Body of pancreas (tissue), 4 donors: ENCODE measurements at regions not wholly inside any gene's neighbourhood (a gene's known extent, or its start where the extent isn't known, plus 50 kb on each side); places are given as distances from the start of the nearest gene placed in this dataset.

Experiments
- ATAC-seq: fragments of 150-250 bp; one replicate; pipeline ENCODE4 v1.9.1; 2016
- DNase-seq, 4 donors: peaks; one replicate each; pipeline ENCODE4 v3.0.0-alpha.2; 2019
- H3K27ac ChIP-seq, 4 donors: fragments of 200-600 bp; sonication (generic); 1 replicate in 3 of 4; 2 replicates in 1 of 4; pipeline versions ENCODE4 v1.5.1 to v1.6.1; 2016 to 2019; ENCODE audit warnings: mild to moderate bottlenecking in 1 of 4, mixed read lengths in 1 of 4, moderate library complexity in 1 of 4
- H3K27me3 ChIP-seq, 2 donors: fragments of 200-600 bp; sonication (generic); one replicate each; pipeline ENCODE4 v1.6.0; 2016; ENCODE audit warnings: mild to moderate bottlenecking in 1 of 2
- H3K36me3 ChIP-seq, 2 donors: fragments of 200-600 bp; sonication (generic); replicated peaks in 1 of 2; 2 replicates each; pipeline ENCODE4 v1.5.1; 2016; ENCODE audit warnings: low read depth in 2 of 2; ENCODE audit not compliant: insufficient read depth in 1 of 2
- H3K4me1 ChIP-seq: fragments of 200-600 bp; sonication (generic); one replicate; pipeline ENCODE4 v1.6.0; 2016
- H3K4me3 ChIP-seq, 2 donors: fragments of 200-600 bp; sonication (generic); 1 replicate in 1 of 2; 2 replicates in 1 of 2; pipeline ENCODE4 v1.5.1; 2016 to 2019
- H3K9me3 ChIP-seq, 3 donors: fragments of 200-600 bp; sonication (generic); 1 replicate in 2 of 3; 2 replicates in 1 of 3; pipeline ENCODE4 v1.5.1; 2016
- CTCF ChIP-seq, 7 experiments: fragments of 450-650 bp in 4 of 7; fragments of 200-600 bp in 3 of 7; sonication (generic) in 3 of 7; IDR thresholded peaks; one replicate each; pipeline ENCODE4 v1.5.1; 2016 to 2019; ENCODE audit warnings: antibody characterized with exemption in 7 of 7
- POLR2A ChIP-seq, 3 donors: fragments of 450-650 bp; IDR thresholded peaks; one replicate each; pipeline ENCODE4 v1.6.1; 2016; ENCODE audit warnings: antibody characterized with exemption in 3 of 3, mild to moderate bottlenecking in 2 of 3
- WGBS, 2 donors: methylation state at CpG; one replicate each; pipeline ENCODE4 v1.1.5; 2017; 5-methylcytosine and 5-hydroxymethylcytosine counted together
- intact Hi-C: fragments of 100-400 bp; cut with DNase I; formaldehyde crosslinking; loops from one replicate; pipeline ENCODE4 v1.15.1; 2023

GRCh38 chr2:7127156-7127555, 209.9 kb downstream of the RNF144A start:
- Histone ChIP-seq H3K4me1 (no peaks in the 10 kb centered on the region), H3K27ac (no peak overlapping the region), H3K4me3 (no peak overlapping the region), H3K27me3 (no peaks in the 10 kb centered on the region), H3K36me3 (no peaks in the 10 kb centered on the region), H3K9me3 (no peaks in the 10 kb centered on the region)
- 97 to 100% methylated on average over 2 of the region's 2 CpGs for WGBS, 2 donors
- ATAC-seq (no peak), DNase-seq (no peak)
- no peak for TF ChIP-seq CTCF (IDR thresholded peaks at IDR 0.05)
- TF ChIP-seq POLR2A (IDR thresholded peaks at IDR 0.05), result no peak
- intact Hi-C loops, result no loop called here

GRCh38 chr2:7127687-7128086, 210.5 kb downstream of the RNF144A start:
- Histone ChIP-seq H3K27me3 (no peaks in the 10 kb centered on the region), H3K27ac (no peak overlapping the region), H3K4me3 (no peak overlapping the region), H3K36me3 (no peaks in the 10 kb centered on the region), H3K9me3 (no peaks in the 10 kb centered on the region), H3K4me1 (no peaks in the 10 kb centered on the region)
- TF ChIP-seq CTCF (IDR thresholded peaks at IDR 0.05) (no peak), POLR2A (IDR thresholded peaks at IDR 0.05) (no peak)
- intact Hi-C loops, result no loop called here
- ATAC-seq (no peak), DNase-seq (no peak)

DNA sequence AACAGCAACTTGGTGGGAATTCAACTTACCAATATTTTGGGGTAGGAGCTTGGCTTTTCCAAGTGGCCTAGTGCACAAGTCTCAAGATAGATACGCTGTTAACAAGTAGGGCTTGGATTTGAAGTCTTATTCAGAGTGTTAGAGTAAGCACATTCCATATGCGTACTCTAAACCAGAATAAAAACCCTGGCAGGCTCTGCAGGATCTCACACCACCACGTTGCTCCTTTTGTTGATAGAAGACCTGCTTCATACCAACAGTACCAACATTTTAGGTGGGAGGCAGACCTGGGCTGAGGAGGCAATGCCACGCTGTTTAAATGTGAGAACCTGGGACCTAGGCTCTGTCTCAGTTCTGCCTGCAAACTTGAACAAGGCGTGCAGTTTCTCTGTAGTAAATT, 214.0 kb downstream of the RNF144A start:
- no peak overlapping the region for H3K27ac ChIP-seq
- no peak for DNase-seq
- 81 to 83% methylated on average over 4 to 5 of the region's 5 CpGs for WGBS, 2 donors
- intact Hi-C loops, result no loop called here
- H3K36me3 ChIP-seq, result no peaks in the 10 kb centered on the region
- ATAC-seq, result no peak
- no peaks in the 10 kb centered on the region for H3K4me1 ChIP-seq
- no peaks in the 10 kb centered on the region for H3K27me3 ChIP-seq
- TF ChIP-seq POLR2A (IDR thresholded peaks at IDR 0.05) (no peak), CTCF (IDR thresholded peaks at IDR 0.05) (no peak)
- H3K9me3 ChIP-seq, result no peaks in the 10 kb centered on the region
- H3K4me3 ChIP-seq, result no peak overlapping the region

DNA sequence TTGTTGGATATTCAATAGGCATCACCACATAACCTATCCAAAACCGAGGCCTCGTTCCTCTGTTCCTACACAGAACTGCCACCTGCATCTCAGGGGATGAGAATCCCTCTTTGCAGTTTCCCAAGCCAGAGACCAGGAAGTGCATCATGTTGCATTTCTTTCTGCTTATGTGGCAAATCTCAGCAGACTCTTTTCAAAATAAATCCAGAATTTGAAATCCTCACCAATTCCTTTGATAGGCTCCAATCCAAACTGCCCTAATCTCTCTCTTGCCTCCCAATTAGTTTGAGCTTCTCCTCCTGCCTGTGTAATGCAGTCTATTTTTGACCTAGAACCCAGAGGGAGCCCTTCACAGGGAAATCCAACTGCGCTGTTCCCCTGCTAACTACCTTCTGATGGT, 215.5 kb downstream of the RNF144A start:
- H3K4me3 ChIP-seq, result no peak overlapping the region
- no peaks in the 10 kb centered on the region for H3K27me3 ChIP-seq
- WGBS, 2 donors, result 97 to 99% methylated on average over 3 of the region's 3 CpGs
- no peak overlapping the region for H3K27ac ChIP-seq
- no peaks in the 10 kb centered on the region for H3K4me1 ChIP-seq
- no peaks in the 10 kb centered on the region for H3K36me3 ChIP-seq
- ATAC-seq (no peak), DNase-seq (no peak)
- intact Hi-C loops, result no loop called here
- TF ChIP-seq CTCF (IDR thresholded peaks at IDR 0.05) (no peak), POLR2A (IDR thresholded peaks at IDR 0.05) (no peak)
- H3K9me3 ChIP-seq, result no peaks in the 10 kb centered on the region

DNA sequence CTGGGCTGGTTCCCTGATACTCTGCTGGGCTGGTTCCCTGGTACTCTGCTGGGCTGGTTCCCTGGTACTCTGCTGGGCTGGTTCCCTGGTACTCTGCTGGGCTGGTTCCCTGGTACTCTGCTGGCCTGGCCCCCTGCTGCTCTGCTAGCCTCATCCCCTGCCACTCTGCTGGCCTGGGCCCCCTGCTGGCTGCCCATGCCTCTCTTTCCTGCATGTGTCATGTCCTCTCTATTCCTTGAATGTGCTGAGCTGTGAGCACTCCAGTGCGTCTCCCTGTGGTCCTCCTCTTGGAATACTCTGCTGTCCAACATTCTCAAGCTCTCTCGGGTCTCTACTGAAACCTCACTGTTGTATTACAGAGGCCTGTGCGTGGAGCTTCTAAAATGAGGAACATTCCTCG, 216.3 kb downstream of the RNF144A start:
- Histone ChIP-seq H3K4me1 (no peaks in the 10 kb centered on the region), H3K27me3 (no peaks in the 10 kb centered on the region), H3K4me3 (no peak overlapping the region), H3K9me3 (no peaks in the 10 kb centered on the region), H3K27ac (no peak overlapping the region), H3K36me3 (no peaks in the 10 kb centered on the region)
- intact Hi-C loops, result no loop called here
- DNase-seq, result no peak
- TF ChIP-seq CTCF (IDR thresholded peaks at IDR 0.05), result no peak
- 88 to 96% methylated on average over 4 of the region's 4 CpGs for WGBS, 2 donors
- ATAC-seq, result no peak
